AG04449 (cell line): ENCODE measurements at regions not wholly inside any gene's neighbourhood (a gene's known extent, or its start where the extent isn't known, plus 50 kb on each side); places are given as distances from the start of the nearest gene placed in this dataset.

Experiments
- CTCF ChIA-PET: fragments of 350-600 bp; formaldehyde crosslinking; extraction: SDS; loops from one replicate; lab custom pipeline; 2021; ENCODE audit warnings: antibody characterized with exemption; lab: Yijun Ruan, JAX
- POLR2A ChIA-PET: fragments of 400-600, 350-600 bp; formaldehyde crosslinking; extraction: SDS; loops from one replicate; lab custom pipeline; 2020; ENCODE audit warnings: antibody characterized with exemption, inconsistent platforms; lab: Yijun Ruan, JAX
- DNase-seq: peaks from one replicate; pipeline ENCODE4 v3.0.0-alpha.2; 2010; ENCODE audit warnings: low read depth, low spot score
- H3K4me3 ChIP-seq: 2 replicates; pipeline ENCODE4 v1.5.1; 2011; ENCODE audit warnings: low read depth, mild to moderate bottlenecking, control low read depth, low read length
- CTCF ChIP-seq: IDR thresholded peaks from one replicate; pipeline ENCODE4 v1.5.1; 2011; ENCODE audit warnings: mild to moderate bottlenecking, moderate library complexity, low read length, control low read depth, inconsistent platforms; ENCODE audit not compliant: insufficient read depth; ENCODE audit errors: missing control alignments

- DNase-seq, result no peak
- ChIA-PET CTCF (no interaction called here), POLR2A (no interaction called here)
- TF ChIP-seq CTCF, result no peak
- no peak overlapping the region for H3K4me3 ChIP-seq
These were observed 563.0 kb downstream of the SI start for GRCh38 chr3:164515256-164515655.

DNA sequence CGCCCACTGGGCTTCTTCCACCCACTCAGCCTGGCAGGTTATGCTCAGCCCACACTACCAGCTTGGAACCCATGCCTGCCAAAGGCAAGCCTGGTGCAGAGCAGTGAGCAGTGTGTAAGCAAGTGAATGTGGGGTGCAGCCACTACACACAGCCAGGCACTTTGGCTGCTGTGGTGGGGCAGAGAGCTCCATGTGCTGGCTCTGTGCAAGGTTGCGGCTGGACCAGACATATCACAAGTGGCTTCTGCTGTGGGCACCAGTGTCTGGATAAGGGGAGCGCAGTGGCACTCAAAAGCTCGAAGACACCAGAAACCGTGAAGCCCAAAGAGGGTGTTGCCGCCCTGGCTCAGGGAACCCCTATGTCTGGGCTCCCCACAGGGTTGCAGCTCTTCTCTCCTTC is 563.7 kb downstream of the SI start:
- H3K4me3 ChIP-seq, result no peak overlapping the region
- no peak for DNase-seq
- no peak for TF ChIP-seq CTCF
- CTCF ChIA-PET, result no interaction called here
- POLR2A ChIA-PET, result no interaction called here

- ChIA-PET CTCF (no interaction called here), POLR2A (no interaction called here)
- no peak for DNase-seq
- no peak overlapping the region for H3K4me3 ChIP-seq
- no peak for TF ChIP-seq CTCF
These were observed 570.4 kb downstream of the SI start for GRCh38 chr3:164507886-164508285.

DNA sequence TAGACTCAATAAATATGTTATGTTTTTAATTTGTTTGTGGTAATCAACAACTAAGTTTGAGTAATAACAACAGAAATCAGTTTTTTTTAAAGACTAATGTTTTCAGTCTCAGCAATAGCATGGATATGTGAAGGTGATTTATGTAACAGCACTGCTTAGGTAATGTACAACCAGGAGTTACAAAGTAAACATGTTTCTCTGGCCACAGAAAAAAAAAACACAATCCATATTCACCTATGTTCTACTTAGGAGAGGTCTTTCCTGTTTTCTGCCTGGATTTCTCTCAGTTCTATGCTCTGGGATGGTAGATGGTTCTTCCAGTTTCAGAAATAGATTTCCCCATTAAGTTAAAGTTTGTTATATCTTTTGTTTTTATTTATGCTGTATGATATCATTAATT is 579.4 kb downstream of the SI start:
- no peak for TF ChIP-seq CTCF
- no peak overlapping the region for H3K4me3 ChIP-seq
- ChIA-PET CTCF (no interaction called here), POLR2A (no interaction called here)
- no peak for DNase-seq

DNA sequence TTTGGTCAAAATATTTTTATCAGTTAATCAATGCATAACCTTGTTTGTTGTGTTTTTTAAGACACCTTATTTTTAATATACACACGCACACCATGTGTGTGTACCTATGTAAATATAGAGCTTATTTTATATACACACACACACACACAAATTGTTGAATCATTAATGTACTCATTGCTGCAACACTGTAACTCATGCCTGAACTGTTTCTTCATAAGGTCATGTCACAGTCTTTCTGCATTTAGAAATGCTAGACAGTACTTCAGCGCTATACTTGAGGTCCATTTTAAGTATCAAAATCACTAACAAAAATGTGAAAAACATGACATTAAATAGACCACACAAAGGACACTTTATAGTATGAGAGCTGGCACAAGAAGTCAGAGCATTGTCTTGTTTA is 589.4 kb downstream of the SI start:
- POLR2A ChIA-PET, result no interaction called here
- CTCF ChIA-PET, result no interaction called here
- no peak for TF ChIP-seq CTCF
- H3K4me3 ChIP-seq, result no peak overlapping the region
- DNase-seq, result no peak

GRCh38 chr3:164486150-164486549 is 592.1 kb downstream of the SI start:
- POLR2A ChIA-PET, result no interaction called here
- TF ChIP-seq CTCF, result no peak
- CTCF ChIA-PET, result no interaction called here
- H3K4me3 ChIP-seq, result no peak overlapping the region
- no peak for DNase-seq
